GM12878 (cell line): ENCODE measurements at regions not wholly inside any gene's neighbourhood (a gene's known extent, or its start where the extent isn't known, plus 50 kb on each side); places are given as distances from the start of the nearest gene placed in this dataset.

Experiments
- ATAC-seq: fragments of 200-7000 bp; cut with Tn5 transposase; 3 replicates; pipeline ENCODE4 v1.9.1; 2020; ENCODE audit warnings: mild to moderate bottlenecking, moderate library complexity
- BruUV-seq: library from RNA; stranded (reverse); fragments of 400-500 nt; replicated peaks from 2 replicates; lab custom pipeline; 2021; lab: Mats Ljungman, UMichigan
- CTCF ChIA-PET: fragments of 300-600 bp; sonication (Branson Sonifier 250); formaldehyde crosslinking; extraction: SDS; loops from one replicate; lab custom pipeline; 2021; ENCODE audit warnings: inconsistent platforms; lab: Yijun Ruan, JAX
- POLR2A ChIA-PET: fragments of 350-600 bp; formaldehyde crosslinking; extraction: SDS; loops from one replicate; lab custom pipeline; 2021; ENCODE audit warnings: inconsistent platforms; lab: Charles Lee
- RAD21 ChIA-PET: fragments of 300-600 bp; sonication (Branson Sonifier 250); formaldehyde crosslinking; loops from one replicate; lab custom pipeline; 2023; ENCODE audit warnings: antibody characterized with exemption; ENCODE audit not compliant: unreplicated experiment; lab: Charles Lee
- SMC1A ChIA-PET: fragments of 300-600 bp; sonication (Branson Sonifier 250); formaldehyde crosslinking; loops from one replicate; lab custom pipeline; 2023; ENCODE audit not compliant: unreplicated experiment, uncharacterized antibody; lab: Charles Lee
- DNase-seq: peaks from one replicate; pipeline ENCODE4 v3.0.0-alpha.2; 2011; ENCODE audit warnings: low read depth, low spot score
- FAIRE-seq: peaks from 3 replicates; lab custom pipeline; 2011; peaks lifted over from hg19 to GRCh38; lab: Jason Lieb, UNC
- H2AFZ ChIP-seq: 2 replicates; pipeline ENCODE4 v1.6.0; 2011; ENCODE audit warnings: low read depth, low read length, control low read depth; ENCODE audit not compliant: control insufficient read depth
- H3K27ac ChIP-seq: 2 replicates; pipeline ENCODE4 v1.5.1; 2011; ENCODE audit warnings: control low read depth; ENCODE audit not compliant: control insufficient read depth, insufficient read depth
- H3K27me3 ChIP-seq, 2 experiments: replicated peaks in 1 of 2; 2 replicates each; pipeline versions ENCODE4 v1.6.0 to v1.6.1; 2011; ENCODE audit warnings: low read length in 1 of 2; ENCODE audit not compliant: control insufficient read depth in 2 of 2, insufficient read depth in 2 of 2
- H3K36me3 ChIP-seq, 2 experiments: 2 replicates each; pipeline ENCODE4 v1.5.1; 2011; ENCODE audit warnings: low read length in 1 of 2; ENCODE audit not compliant: control insufficient read depth in 2 of 2, insufficient read depth in 2 of 2
- H3K4me1 ChIP-seq: 2 replicates; pipeline ENCODE4 v1.6.1; 2011; ENCODE audit warnings: mild to moderate bottlenecking, low read length, moderate library complexity, mixed read lengths; ENCODE audit not compliant: control insufficient read depth, insufficient read depth
- H3K4me2 ChIP-seq: 2 replicates; pipeline ENCODE4 v1.6.0; 2011; ENCODE audit warnings: control low read depth; ENCODE audit not compliant: control insufficient read depth, insufficient read depth
- H3K4me3 ChIP-seq: fragments of 200-600 bp; sonication (generic); 2 replicates; pipeline ENCODE4 v1.5.1; 2016
- H3K79me2 ChIP-seq: 2 replicates; pipeline ENCODE4 v1.6.0; 2011; ENCODE audit warnings: low read length; ENCODE audit not compliant: control insufficient read depth, insufficient read depth
- H3K9ac ChIP-seq: 2 replicates; pipeline ENCODE4 v1.8.0; 2011; ENCODE audit warnings: low read length, control low read depth, mixed read lengths; ENCODE audit not compliant: control insufficient read depth, insufficient read depth
- H3K9me3 ChIP-seq: replicated peaks from 3 replicates; pipeline ENCODE4 v1.5.1; 2011; ENCODE audit warnings: mild to moderate bottlenecking, low read length; ENCODE audit not compliant: control insufficient read depth, insufficient read depth
- H4K20me1 ChIP-seq: 2 replicates; pipeline ENCODE4 v1.6.0; 2011; ENCODE audit not compliant: control insufficient read depth, insufficient read depth
- BCL11A ChIP-seq: IDR thresholded peaks from 2 replicates; pipeline ENCODE4 v1.6.1; 2011; ENCODE audit warnings: low read depth, low read length
- CHD1 ChIP-seq: IDR thresholded peaks from 2 replicates; pipeline ENCODE4 v1.6.1; 2012; ENCODE audit warnings: low read depth, low read length, improper control_type of control experiment
- CHD2 ChIP-seq: IDR thresholded peaks from 2 replicates; pipeline ENCODE4 v1.6.1; 2011; ENCODE audit warnings: low read depth, low read length, improper control_type of control experiment, borderline replicate concordance
- CHD4 ChIP-seq: fragments of 200-600 bp; sonication (generic); IDR thresholded peaks from 2 replicates; pipeline ENCODE4 v1.6.1; 2016; ENCODE audit warnings: mild to moderate bottlenecking
- IKZF2 ChIP-seq, 2 experiments: fragments of 450-650 bp; IDR thresholded peaks; 2 replicates each; pipeline ENCODE4 v1.6.1; 2017; ENCODE audit warnings: mild to moderate bottlenecking in 2 of 2, moderate library complexity in 2 of 2
- NBN ChIP-seq: fragments of 450-650 bp; IDR thresholded peaks from 2 replicates; pipeline ENCODE4 v1.6.1; 2016
- NFIC ChIP-seq: IDR thresholded peaks from 2 replicates; pipeline ENCODE4 v1.6.1; 2012; ENCODE audit warnings: low read depth, mild to moderate bottlenecking, inconsistent platforms, low read length, moderate library complexity
- NFXL1 ChIP-seq: fragments of 450-650 bp; IDR thresholded peaks from 2 replicates; pipeline ENCODE4 v1.6.1; 2017; ENCODE audit warnings: antibody characterized with exemption, mild to moderate bottlenecking, borderline replicate concordance
- NFYB ChIP-seq: IDR thresholded peaks from 2 replicates; pipeline ENCODE4 v1.6.1; 2011; ENCODE audit warnings: low read depth, mild to moderate bottlenecking, low read length, improper control_type of control experiment, moderate library complexity; ENCODE audit not compliant: insufficient read depth
- NR2F1 ChIP-seq: fragments of 450-650 bp; conservative IDR thresholded peaks from 2 replicates; pipeline ENCODE4 v1.6.1; 2017; ENCODE audit warnings: mild to moderate bottlenecking
- PAX5 ChIP-seq: IDR thresholded peaks from 2 replicates; pipeline ENCODE4 v1.6.1; 2011; ENCODE audit warnings: low read depth, low read length, borderline replicate concordance
- PML ChIP-seq: IDR thresholded peaks from 2 replicates; pipeline ENCODE4 v1.6.1; 2012; ENCODE audit warnings: low read length, inconsistent platforms
- POLR2A ChIP-seq: IDR thresholded peaks from 2 replicates; pipeline ENCODE4 v1.6.1; 2011; ENCODE audit warnings: low read depth, mild to moderate bottlenecking, low read length
- POLR2AphosphoS5 ChIP-seq: IDR thresholded peaks from 2 replicates; pipeline ENCODE4 v1.6.1; 2011; ENCODE audit warnings: mild to moderate bottlenecking, low read length, inconsistent platforms
- POU2F2 ChIP-seq: IDR thresholded peaks from 3 replicates; pipeline ENCODE4 v1.6.1; 2011; ENCODE audit warnings: low read depth, mild to moderate bottlenecking, low read length, borderline replicate concordance
- RAD21 ChIP-seq: IDR thresholded peaks from 2 replicates; pipeline ENCODE4 v1.6.1; 2011; ENCODE audit warnings: mild to moderate bottlenecking, low read depth, low read length, moderate library complexity; ENCODE audit not compliant: insufficient read depth
- SIX5 ChIP-seq: IDR thresholded peaks from 2 replicates; pipeline ENCODE4 v1.6.1; 2011; ENCODE audit warnings: mild to moderate bottlenecking, low read depth, low read length, moderate library complexity; ENCODE audit not compliant: severe bottlenecking
- TARDBP ChIP-seq: IDR thresholded peaks from 2 replicates; pipeline ENCODE4 v1.6.1; 2016; ENCODE audit warnings: borderline replicate concordance
- WGBS: methylation state at CpG from one replicate; pipeline ENCODE4 v1.1.6; 2016; ENCODE audit warnings: low lambda C conversion rate; ENCODE audit not compliant: insufficient replicate concordance, insufficient coverage; ENCODE audit errors: missing lambda C conversion rate; 5-methylcytosine and 5-hydroxymethylcytosine counted together
- in situ Hi-C: fragments of 300-500 bp; cut with MboI; formaldehyde crosslinking; loops from 9 replicates; pipeline ENCODE4 v1.14.3; 2018; ENCODE audit warnings: mixed read lengths
- intact Hi-C: fragments of 100-400 bp; cut with micrococcal nuclease; formaldehyde crosslinking; loops from one replicate; pipeline ENCODE4 v1.14.2; 2022; ENCODE audit not compliant: unreplicated experiment
- TF ChIP-seq, protein P1 (sequence below): fragments of 450-650 bp; IDR thresholded peaks from 2 replicates; pipeline ENCODE4 v1.6.1; 2014; ENCODE audit warnings: mild to moderate bottlenecking
- TF ChIP-seq, protein P2 (sequence below): fragments of 450-650 bp; IDR thresholded peaks from 2 replicates; pipeline ENCODE4 v1.6.1; 2016; ENCODE audit warnings: mild to moderate bottlenecking

DNA sequence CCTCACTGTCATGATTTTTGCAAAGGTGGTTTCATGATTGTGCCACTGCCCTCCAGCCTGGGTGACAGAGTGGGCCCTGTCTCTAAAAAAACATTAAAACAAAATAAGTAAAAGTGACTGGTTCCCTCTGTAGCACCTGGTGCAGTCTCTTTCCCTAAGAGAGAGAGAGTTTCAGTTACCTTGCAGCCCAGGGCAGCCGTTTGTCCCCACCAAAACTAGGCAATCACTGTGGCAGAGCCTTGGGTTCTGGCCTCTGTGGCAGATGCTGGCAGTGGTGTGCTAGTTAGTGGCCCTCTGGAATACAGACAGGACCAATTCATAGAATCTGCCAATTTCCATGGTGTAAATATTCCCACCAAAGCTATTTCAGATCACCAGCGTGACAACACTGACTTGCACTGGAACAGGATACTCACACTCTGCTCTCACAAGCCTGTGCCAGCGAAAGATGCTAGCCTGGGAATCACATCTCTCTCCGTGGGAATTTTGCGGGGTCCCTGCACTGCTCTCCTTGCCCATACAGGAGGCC is 108.7 kb downstream of the TLR5 start:
- Histone ChIP-seq H3K79me2 (no peaks in the 10 kb centered on the region), H3K27me3 (no peaks in the 10 kb centered on the region; a peak in 1 of 4 replicates), H3K9ac (no peak overlapping the region), H3K4me2 (no peak overlapping the region), H3K4me3 (no peak overlapping the region), H4K20me1 (no peaks in the 10 kb centered on the region), H3K36me3 (no peaks in the 10 kb centered on the region), H3K9me3 (no peaks in the 10 kb centered on the region), H2AFZ (no peak overlapping the region), H3K4me1 (no peaks in the 10 kb centered on the region), H3K27ac (no peak overlapping the region)
- DNase-seq (no peak), FAIRE-seq (no peak), ATAC-seq (no peak)
- TF ChIP-seq SIX5 (no peak), BCL11A (no peak), NR2F1 (no peak), NFYB (no peak), IKZF2 (IDR thresholded peaks at IDR 0.05) (no peak), RAD21 (no peak), CHD4 (no peak), PAX5 (no peak), NFXL1 (no peak), PML (no peak), POLR2AphosphoS5 (no peak), NFIC (no peak), POU2F2 (no peak), CHD1 (no peak), CHD2 (no peak), POLR2A (no peak), TARDBP (no peak), NBN (no peak)
- TF ChIP-seq, protein P1, sequence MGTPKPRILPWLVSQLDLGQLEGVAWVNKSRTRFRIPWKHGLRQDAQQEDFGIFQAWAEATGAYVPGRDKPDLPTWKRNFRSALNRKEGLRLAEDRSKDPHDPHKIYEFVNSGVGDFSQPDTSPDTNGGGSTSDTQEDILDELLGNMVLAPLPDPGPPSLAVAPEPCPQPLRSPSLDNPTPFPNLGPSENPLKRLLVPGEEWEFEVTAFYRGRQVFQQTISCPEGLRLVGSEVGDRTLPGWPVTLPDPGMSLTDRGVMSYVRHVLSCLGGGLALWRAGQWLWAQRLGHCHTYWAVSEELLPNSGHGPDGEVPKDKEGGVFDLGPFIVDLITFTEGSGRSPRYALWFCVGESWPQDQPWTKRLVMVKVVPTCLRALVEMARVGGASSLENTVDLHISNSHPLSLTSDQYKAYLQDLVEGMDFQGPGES: no peak
- TF ChIP-seq, protein P2, sequence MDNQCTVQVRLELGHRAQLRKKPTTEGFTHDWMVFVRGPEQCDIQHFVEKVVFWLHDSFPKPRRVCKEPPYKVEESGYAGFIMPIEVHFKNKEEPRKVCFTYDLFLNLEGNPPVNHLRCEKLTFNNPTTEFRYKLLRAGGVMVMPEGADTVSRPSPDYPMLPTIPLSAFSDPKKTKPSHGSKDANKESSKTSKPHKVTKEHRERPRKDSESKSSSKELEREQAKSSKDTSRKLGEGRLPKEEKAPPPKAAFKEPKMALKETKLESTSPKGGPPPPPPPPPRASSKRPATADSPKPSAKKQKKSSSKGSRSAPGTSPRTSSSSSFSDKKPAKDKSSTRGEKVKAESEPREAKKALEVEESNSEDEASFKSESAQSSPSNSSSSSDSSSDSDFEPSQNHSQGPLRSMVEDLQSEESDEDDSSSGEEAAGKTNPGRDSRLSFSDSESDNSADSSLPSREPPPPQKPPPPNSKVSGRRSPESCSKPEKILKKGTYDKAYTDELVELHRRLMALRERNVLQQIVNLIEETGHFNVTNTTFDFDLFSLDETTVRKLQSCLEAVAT: no peak
- 25% methylated on average over 5 of the region's 5 CpGs for WGBS
- intact Hi-C loops (no loop called here), in situ Hi-C loops (no loop called here)
- BruUV-seq: no TSS peak
- RAD21 ChIA-PET: no interaction called here
- CTCF ChIA-PET: no interaction called here
- SMC1A ChIA-PET: no interaction called here
- POLR2A ChIA-PET: no interaction called here
